SK-N-SH treated with all-trans-retinoic acid at 6 μM for 48 hours (cell line): ENCODE measurements at regions not wholly inside any gene's neighbourhood (a gene's known extent, or its start where the extent isn't known, plus 50 kb on each side); places are given as distances from the start of the nearest gene placed in this dataset.

Source experiments
- CREB5 ChIP-seq: fragments of 250-450 bp; sonication (Bioruptor Pico); IDR thresholded peaks from 2 replicates; pipeline ENCODE4 v1.5.1; 2020; ENCODE audit warnings: low read depth, mild to moderate bottlenecking, moderate library complexity
- GLIS3 ChIP-seq: fragments of 250-450 bp; sonication (Bioruptor Pico); IDR thresholded peaks from 2 replicates; pipeline ENCODE4 v1.5.0; 2020; ENCODE audit warnings: mild to moderate bottlenecking, moderate library complexity
- OSR1 ChIP-seq: fragments of 250-450 bp; sonication (Bioruptor Pico); IDR thresholded peaks from 2 replicates; pipeline ENCODE4 v1.8.0; 2022; ENCODE audit warnings: moderate library complexity, mild to moderate bottlenecking, inconsistent platforms
- PATZ1 ChIP-seq: fragments of 250-450 bp; sonication (Bioruptor Pico); IDR thresholded peaks from 2 replicates; pipeline ENCODE4 v1.8.0; 2020; ENCODE audit warnings: mild to moderate bottlenecking, moderate library complexity, borderline replicate concordance
- PPARA ChIP-seq: fragments of 250-450 bp; sonication (Bioruptor Pico); IDR thresholded peaks from 2 replicates; pipeline ENCODE4 v1.5.0; 2020; ENCODE audit warnings: mild to moderate bottlenecking, borderline replicate concordance
- RARB ChIP-seq: fragments of 250-450 bp; sonication (Bioruptor Pico); IDR thresholded peaks from 2 replicates; pipeline ENCODE4 v1.8.0; 2021; ENCODE audit warnings: mild to moderate bottlenecking, moderate library complexity
- TCF4 ChIP-seq: fragments of 250-450 bp; sonication (Bioruptor Pico); IDR thresholded peaks from 2 replicates; pipeline ENCODE4 v1.8.0; 2021; ENCODE audit warnings: mild to moderate bottlenecking, moderate library complexity, borderline replicate concordance
- TSHZ2 ChIP-seq: fragments of 250-450 bp; sonication (Bioruptor Pico); IDR thresholded peaks from 2 replicates; pipeline ENCODE4 v1.5.0; 2020; ENCODE audit warnings: mild to moderate bottlenecking, moderate library complexity
- ZFP3 ChIP-seq: fragments of 250-450 bp; sonication (Bioruptor Pico); IDR thresholded peaks from 2 replicates; pipeline ENCODE4 v1.5.0; 2020; ENCODE audit warnings: mild to moderate bottlenecking, moderate library complexity
- ZNF70 ChIP-seq: fragments of 450-650 bp; formaldehyde crosslinking; IDR thresholded peaks from 2 replicates; pipeline ENCODE4 v1.5.0; 2020; ENCODE audit warnings: mild to moderate bottlenecking, moderate library complexity

- no peak for TF ChIP-seq ZNF70 (CRISPR knock-in tag)
- TF ChIP-seq GLIS3 (CRISPR knock-in tag) = no peak
- TF ChIP-seq CREB5 (CRISPR knock-in tag) = no peak
- TF ChIP-seq TSHZ2 (CRISPR knock-in tag) = no peak
- TF ChIP-seq OSR1 (CRISPR knock-in tag) = no peak
- no peak for TF ChIP-seq ZFP3 (CRISPR knock-in tag)
- TF ChIP-seq PPARA (CRISPR knock-in tag) = no peak
- TF ChIP-seq PATZ1 (CRISPR knock-in tag) = no peak
- TF ChIP-seq RARB (CRISPR knock-in tag) = no peak
- no peak for TF ChIP-seq TCF4
These were observed 290.9 kb upstream of the GPR149 start for GRCh38 chr3:154720921-154721320.
